ENCODE measurements at regions not wholly inside any gene's neighbourhood (a gene's known extent, or its start where the extent isn't known, plus 50 kb on each side); places are given as distances from the start of the nearest gene placed in this dataset.
"Not testable (repeated sequence)": the region's sequence is repeated elsewhere in the genome, so short reads cannot be mapped to it uniquely, and the experiment has no call there.

GRCh38 chr4:60989141-60989540, 211.0 kb upstream of the ADGRL3 start:
- ATAC-seq = no peak
- no peaks in the 10 kb centered on the region for H3K36me3 ChIP-seq
- intact Hi-C loops (cut with DNase I) = no loop called here

GRCh38 chr4:60992037-60992436, 208.1 kb upstream of the ADGRL3 start:
- no peak for ATAC-seq
- DNase-seq = no peak
- no peak for TF ChIP-seq CTCF (IDR thresholded peaks at IDR 0.05)
- H3K27ac ChIP-seq = no peak overlapping the region
- H3K27me3 ChIP-seq = no peaks in the 10 kb centered on the region
- intact Hi-C loops (cut with DNase I) = no loop called here
- H3K4me3 ChIP-seq = no peak overlapping the region
- H3K36me3 ChIP-seq = no peaks in the 10 kb centered on the region
- H3K4me1 ChIP-seq = no peaks in the 10 kb centered on the region
- H3K9me3 ChIP-seq = no peaks in the 10 kb centered on the region

More at GRCh38 chr4:60989141-60989540, 211.0 kb upstream of the ADGRL3 start:
- Histone ChIP-seq H3K4me3 (no peak overlapping the region), H3K9me3 (no peaks in the 10 kb centered on the region), H3K4me1 (no peaks in the 10 kb centered on the region), H3K27me3 (no peaks in the 10 kb centered on the region), H3K27ac (no peak overlapping the region)
- no peak for TF ChIP-seq CTCF (IDR thresholded peaks at IDR 0.05)
- no peak for DNase-seq

- Histone ChIP-seq H3K36me3 (no peaks in the 10 kb centered on the region), H3K27me3 (no peaks in the 10 kb centered on the region), H3K27ac (no peak overlapping the region), H3K9me3 (no peaks in the 10 kb centered on the region), H3K4me3 (no peak overlapping the region), H3K4me1 (no peaks in the 10 kb centered on the region)
- ATAC-seq (no peak), DNase-seq (no peak)
- intact Hi-C loops (cut with DNase I) = no loop called here
- TF ChIP-seq CTCF (IDR thresholded peaks at IDR 0.05) = no peak
Measured at GRCh38 chr4:61003301-61003700, 196.8 kb upstream of the ADGRL3 start.

GRCh38 chr4:61004651-61005170, 195.4 kb upstream of the ADGRL3 start:
- no peak for DNase-seq
- Histone ChIP-seq H3K27ac (no peak overlapping the region), H3K9me3 (no peaks in the 10 kb centered on the region), H3K36me3 (no peaks in the 10 kb centered on the region), H3K27me3 (no peaks in the 10 kb centered on the region), H3K4me1 (no peaks in the 10 kb centered on the region), H3K4me3 (no peak overlapping the region)
- TF ChIP-seq CTCF (IDR thresholded peaks at IDR 0.05) = no peak
- intact Hi-C loops (cut with DNase I) = no loop called here
- ATAC-seq = no peak

GRCh38 chr4:61011051-61011450, 189.1 kb upstream of the ADGRL3 start:
- no peak for DNase-seq
- intact Hi-C loops (cut with DNase I) = no loop called here
- Histone ChIP-seq H3K27ac (no peak overlapping the region), H3K36me3 (no peaks in the 10 kb centered on the region), H3K4me1 (no peaks in the 10 kb centered on the region), H3K9me3 (no peaks in the 10 kb centered on the region), H3K4me3 (no peak overlapping the region), H3K27me3 (no peaks in the 10 kb centered on the region)
- no peak for ATAC-seq
- no peak for TF ChIP-seq CTCF (IDR thresholded peaks at IDR 0.05)

- intact Hi-C loops (cut with DNase I); H3K36me3 ChIP-seq; H3K9me3 ChIP-seq; H3K27me3 ChIP-seq; H3K4me1 ChIP-seq; ATAC-seq; H3K4me3 ChIP-seq; DNase-seq; H3K27ac ChIP-seq: not testable (repeated sequence)
Measured at GRCh38 chr4:61011936-61012335, 188.2 kb upstream of the ADGRL3 start.
